Renal cortical epithelial cell (primary cell): ENCODE measurements at regions not wholly inside any gene's neighbourhood (a gene's known extent, or its start where the extent isn't known, plus 50 kb on each side); places are given as distances from the start of the nearest gene placed in this dataset.
A peak's percentile ranks its signal among the peaks of the same experiment; 100 is the strongest.
"Not testable (repeated sequence)": the region's sequence is repeated elsewhere in the genome, so short reads cannot be mapped to it uniquely, and the experiment has no call there.

Experiments used
- DNase-seq: peaks from one replicate; pipeline ENCODE4 v3.0.0-alpha.2; 2011; ENCODE audit warnings: low read depth

GRCh38 chr7:9919-10318 lies 182.5 kb upstream of the FAM20C start:
- not testable (repeated sequence) for DNase-seq

GRCh38 chr7:32565-33280 lies 159.6 kb upstream of the FAM20C start:
- not testable (repeated sequence) for DNase-seq

GRCh38 chr7:35121-35541 lies 157.2 kb upstream of the FAM20C start:
- DNase-seq = peak; percentile 18

GRCh38 chr7:36539-36938 lies 155.8 kb upstream of the FAM20C start:
- not testable (repeated sequence) for DNase-seq

- DNase-seq = not testable (repeated sequence)
Measured at GRCh38 chr7:37656-38055, 154.7 kb upstream of the FAM20C start.

GRCh38 chr7:38444-38843 lies 153.9 kb upstream of the FAM20C start:
- not testable (repeated sequence) for DNase-seq

GRCh38 chr7:39984-40740 lies 152.2 kb upstream of the FAM20C start:
- peak; percentile 33 for DNase-seq

GRCh38 chr7:40799-41750 lies 151.3 kb upstream of the FAM20C start:
- peak; percentile 46 for DNase-seq

- DNase-seq = peak; percentile 67
Measured at GRCh38 chr7:41917-42565, 150.3 kb upstream of the FAM20C start.

- DNase-seq = no peak
Measured at GRCh38 chr7:43791-44540, 148.4 kb upstream of the FAM20C start.

- no peak for DNase-seq
Measured at GRCh38 chr7:44541-44896, 147.9 kb upstream of the FAM20C start.

- DNase-seq = peak; percentile 30
Measured at GRCh38 chr7:45106-46090, 147.0 kb upstream of the FAM20C start.

GRCh38 chr7:46123-46829 lies 146.1 kb upstream of the FAM20C start:
- no peak for DNase-seq

GRCh38 chr7:46830-47140 lies 145.6 kb upstream of the FAM20C start:
- DNase-seq = no peak

GRCh38 chr7:51456-52068 lies 140.8 kb upstream of the FAM20C start:
- DNase-seq = no peak

- DNase-seq = no peak
Measured at GRCh38 chr7:52100-52499, 140.3 kb upstream of the FAM20C start.

- DNase-seq = no peak
Measured at GRCh38 chr7:53531-53930, 138.8 kb upstream of the FAM20C start.

GRCh38 chr7:54615-55014 lies 137.8 kb upstream of the FAM20C start:
- DNase-seq = no peak
